HepG2 (cell line): ENCODE measurements at regions not wholly inside any gene's neighbourhood (a gene's known extent, or its start where the extent isn't known, plus 50 kb on each side); places are given as distances from the start of the nearest gene placed in this dataset.

Experiments
- ATAC-seq: fragments of 200-7000 bp; cut with Tn5 transposase; 3 replicates; pipeline ENCODE4 v1.9.1; 2020; ENCODE audit warnings: mild to moderate bottlenecking, moderate library complexity
- BruUV-seq: library from RNA; stranded (reverse); fragments of 400-500 nt; replicated peaks from 2 replicates; lab custom pipeline; 2021; lab: Mats Ljungman, UMichigan
- CTCF ChIA-PET: fragments of 300-600 bp; formaldehyde crosslinking; extraction: SDS; loops from one replicate; lab custom pipeline; 2021; ENCODE audit warnings: low total read pairs, inconsistent platforms, low intra/inter-chr PET ratio; lab: Yijun Ruan, JAX
- POLR2A ChIA-PET: fragments of 350-600 bp; sonication (Branson Sonifier 250); formaldehyde crosslinking; loops from one replicate; lab custom pipeline; 2020; ENCODE audit warnings: antibody characterized with exemption, inconsistent platforms; lab: Yijun Ruan, JAX
- DNase-seq: peaks from one replicate; pipeline ENCODE4 v3.0.0-alpha.2; 2015; ENCODE audit warnings: low spot score
- FAIRE-seq: peaks from 3 replicates; lab custom pipeline; 2011; peaks lifted over from hg19 to GRCh38; lab: Jason Lieb, UNC
- H2AFZ ChIP-seq: one replicate; pipeline ENCODE4 v1.6.1; 2011; ENCODE audit warnings: low read length, inconsistent platforms
- H3K27ac ChIP-seq: fragments of 300-600 bp; 3 replicates; pipeline ENCODE4 v1.8.0; 2011; ENCODE audit warnings: mixed run types, mild to moderate bottlenecking, mixed read lengths, low read length, inconsistent platforms; ENCODE audit not compliant: insufficient read depth; ENCODE audit errors: extremely low read length
- H3K27me3 ChIP-seq, 2 experiments: fragments of 200-600 bp in 1 of 2; 2 replicates in 1 of 2; 3 replicates in 1 of 2; pipeline versions ENCODE4 v1.6.0 to v1.8.0; 2011; ENCODE audit warnings: low read length in 2 of 2, mild to moderate bottlenecking in 2 of 2, moderate library complexity in 2 of 2, inconsistent platforms in 1 of 2; ENCODE audit not compliant: insufficient read depth in 2 of 2, control insufficient read depth in 1 of 2
- H3K36me3 ChIP-seq, 2 experiments: fragments of 200-600 bp in 1 of 2; replicated peaks in 1 of 2; 2 replicates in 1 of 2; 3 replicates in 1 of 2; pipeline versions ENCODE4 v1.5.1 to v1.8.0; 2011; ENCODE audit warnings: low read length in 2 of 2, inconsistent platforms in 1 of 2; ENCODE audit not compliant: insufficient read depth in 2 of 2, control insufficient read depth in 1 of 2
- H3K4me1 ChIP-seq: 2 replicates; pipeline ENCODE4 v1.5.1; 2012; ENCODE audit warnings: low read length, inconsistent platforms; ENCODE audit not compliant: insufficient read depth
- H3K4me2 ChIP-seq: 2 replicates; pipeline ENCODE4 v1.6.0; 2011; ENCODE audit warnings: low read depth, low read length, inconsistent platforms
- H3K4me3 ChIP-seq, 3 experiments: fragments of 200-600 bp in 1 of 3; sonication (generic), shearing (Covaris generic) in 1 of 3; replicated peaks in 1 of 3; 2 replicates each; pipeline ENCODE4 v1.5.1; 2011 to 2016; ENCODE audit warnings: low read length in 3 of 3, inconsistent platforms in 2 of 3, low read depth in 2 of 3, mild to moderate bottlenecking in 2 of 3, control low read depth in 1 of 3, mixed read lengths in 1 of 3; ENCODE audit not compliant: insufficient read depth in 1 of 3
- H3K79me2 ChIP-seq: one replicate; pipeline ENCODE4 v1.6.1; 2011; ENCODE audit warnings: low read length, inconsistent platforms; ENCODE audit not compliant: insufficient read depth
- H3K9ac ChIP-seq: 2 replicates; pipeline ENCODE4 v1.6.0; 2011; ENCODE audit warnings: mild to moderate bottlenecking, low read depth, low read length, inconsistent platforms; ENCODE audit not compliant: insufficient read depth
- H3K9me3 ChIP-seq: 2 replicates; pipeline ENCODE4 v1.5.1; 2012; ENCODE audit warnings: mild to moderate bottlenecking, low read length
- H4K20me1 ChIP-seq: 2 replicates; pipeline ENCODE4 v1.6.0; 2011; ENCODE audit warnings: inconsistent platforms, mild to moderate bottlenecking, low read length, moderate library complexity; ENCODE audit not compliant: insufficient read depth
- HNRNPL ChIP-seq: fragments of 200-400 bp; formaldehyde crosslinking; IDR thresholded peaks from 2 replicates; pipeline ENCODE4 v1.6.1; 2017; ENCODE audit warnings: mild to moderate bottlenecking, low read depth, low read length
- KLF9 ChIP-seq: IDR thresholded peaks from 2 replicates; pipeline ENCODE4 v1.6.1; 2016; ENCODE audit warnings: low read depth
- PCBP1 ChIP-seq: fragments of 200-400 bp; formaldehyde crosslinking; IDR thresholded peaks from 2 replicates; pipeline ENCODE4 v1.6.1; 2017; ENCODE audit warnings: mild to moderate bottlenecking, low read depth, low read length, borderline replicate concordance
- PCBP2 ChIP-seq: fragments of 200-400 bp; formaldehyde crosslinking; optimal IDR thresholded peaks from 2 replicates; pipeline ENCODE3; 2018; ENCODE audit warnings: low read length, low read depth; ENCODE audit not compliant: poor library complexity, severe bottlenecking
- SKI ChIP-seq: fragments of 450-650 bp; IDR thresholded peaks from one replicate; pipeline ENCODE4 v1.6.1; 2018; ENCODE audit warnings: mild to moderate bottlenecking; ENCODE audit not compliant: partially characterized antibody
- ZNF224 ChIP-seq: sonication (generic); formaldehyde crosslinking; IDR thresholded peaks from 2 replicates; pipeline ENCODE4 v1.5.0; 2020; ENCODE audit warnings: mild to moderate bottlenecking, missing genetic modification reagents
- ZNF501 ChIP-seq: sonication (generic); formaldehyde crosslinking; IDR thresholded peaks from 2 replicates; pipeline ENCODE4 v1.5.1; 2020; ENCODE audit warnings: mild to moderate bottlenecking, moderate library complexity, missing genetic modification reagents
- ZNF572 ChIP-seq: sonication (generic); formaldehyde crosslinking; IDR thresholded peaks from 2 replicates; pipeline ENCODE4 v1.5.1; 2020; ENCODE audit warnings: mild to moderate bottlenecking, missing genetic modification reagents
- ZNF883 ChIP-seq: sonication (generic); formaldehyde crosslinking; IDR thresholded peaks from 2 replicates; pipeline ENCODE4 v1.5.1; 2020; ENCODE audit warnings: mild to moderate bottlenecking, missing genetic modification reagents; ENCODE audit errors: not compliant biosample characterization
- WGBS: methylation state at CpG from one replicate; pipeline ENCODE4 v1.1.6; 2017; ENCODE audit warnings: low lambda C conversion rate; 5-methylcytosine and 5-hydroxymethylcytosine counted together
- in situ Hi-C: cut with HindIII; loops from 2 replicates; pipeline ENCODE4 v1.10.0; 2017; ENCODE audit warnings: low pct_unique_long_range_greater_than_20kb; ENCODE audit not compliant: extremely low pct_ligation_motif_present
- intact Hi-C: fragments of 100-400 bp; cut with micrococcal nuclease; formaldehyde crosslinking; loops from one replicate; pipeline ENCODE4 v1.10.0; 2022; ENCODE audit not compliant: unreplicated experiment
- TF ChIP-seq, protein P1 (sequence below): sonication (generic); formaldehyde crosslinking; IDR thresholded peaks from 2 replicates; pipeline ENCODE4 v1.5.0; 2020; ENCODE audit warnings: mild to moderate bottlenecking, missing genetic modification reagents
- TF ChIP-seq, protein P2 (sequence below): sonication (generic); formaldehyde crosslinking; IDR thresholded peaks from 2 replicates; pipeline ENCODE4 v1.5.0; 2020; ENCODE audit warnings: missing genetic modification reagents, mild to moderate bottlenecking, borderline replicate concordance
- TF ChIP-seq, protein P3 (sequence below): sonication (generic); formaldehyde crosslinking; IDR thresholded peaks from 2 replicates; pipeline ENCODE4 v1.5.1; 2020; ENCODE audit warnings: mild to moderate bottlenecking, missing genetic modification reagents, borderline replicate concordance
- TF ChIP-seq, protein P4 (sequence below): sonication (generic); formaldehyde crosslinking; IDR thresholded peaks from 2 replicates; pipeline ENCODE4 v1.4.0; 2020; ENCODE audit warnings: missing genetic modification reagents, borderline replicate concordance

DNA sequence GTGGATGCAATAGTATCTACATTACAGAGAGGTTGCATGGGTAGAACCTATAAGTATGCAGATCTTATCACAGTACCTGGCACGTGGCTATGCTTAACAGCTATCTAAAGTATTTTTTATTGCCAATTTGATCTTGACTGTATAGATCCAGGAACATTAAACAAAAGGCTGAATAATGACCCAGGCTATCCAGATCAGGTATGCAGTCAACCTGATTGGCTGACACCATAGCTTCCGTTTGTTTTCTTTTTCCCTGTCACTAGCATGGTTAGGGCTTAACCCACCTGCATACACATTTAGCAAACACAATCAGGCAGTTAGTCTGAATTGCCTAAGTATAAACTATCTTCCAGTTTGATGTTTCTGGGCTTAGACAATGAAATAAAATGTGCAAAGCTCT, 264.9 kb upstream of the PLXNA2 start:
- no peak for TF ChIP-seq KLF9
- no peak for TF ChIP-seq ZNF572 (CRISPR knock-in tag)
- no peak for TF ChIP-seq ZNF224 (CRISPR knock-in tag)
- TF ChIP-seq, all 625 proteins: peak for 0
- Histone ChIP-seq H3K27me3 (no peaks in the 10 kb centered on the region), H3K9ac (no peak overlapping the region), H2AFZ (no peak overlapping the region), H3K4me1 (no peaks in the 10 kb centered on the region), H4K20me1 (no peaks in the 10 kb centered on the region), H3K9me3 (no peaks in the 10 kb centered on the region), H3K4me2 (no peak overlapping the region), H3K27ac (no peak overlapping the region), H3K79me2 (no peaks in the 10 kb centered on the region), H3K36me3 (no peaks in the 10 kb centered on the region), H3K4me3 (no peak overlapping the region)
- no peak for ATAC-seq
- CTCF ChIA-PET = no interaction called here
- in situ Hi-C loops = no loop called here
- no peak for DNase-seq
- BruUV-seq = no TSS peak
- POLR2A ChIA-PET = no interaction called here
- FAIRE-seq = no peak
- intact Hi-C loops = no loop called here
- WGBS = 0% methylated on average over 2 of the region's 2 CpGs

DNA sequence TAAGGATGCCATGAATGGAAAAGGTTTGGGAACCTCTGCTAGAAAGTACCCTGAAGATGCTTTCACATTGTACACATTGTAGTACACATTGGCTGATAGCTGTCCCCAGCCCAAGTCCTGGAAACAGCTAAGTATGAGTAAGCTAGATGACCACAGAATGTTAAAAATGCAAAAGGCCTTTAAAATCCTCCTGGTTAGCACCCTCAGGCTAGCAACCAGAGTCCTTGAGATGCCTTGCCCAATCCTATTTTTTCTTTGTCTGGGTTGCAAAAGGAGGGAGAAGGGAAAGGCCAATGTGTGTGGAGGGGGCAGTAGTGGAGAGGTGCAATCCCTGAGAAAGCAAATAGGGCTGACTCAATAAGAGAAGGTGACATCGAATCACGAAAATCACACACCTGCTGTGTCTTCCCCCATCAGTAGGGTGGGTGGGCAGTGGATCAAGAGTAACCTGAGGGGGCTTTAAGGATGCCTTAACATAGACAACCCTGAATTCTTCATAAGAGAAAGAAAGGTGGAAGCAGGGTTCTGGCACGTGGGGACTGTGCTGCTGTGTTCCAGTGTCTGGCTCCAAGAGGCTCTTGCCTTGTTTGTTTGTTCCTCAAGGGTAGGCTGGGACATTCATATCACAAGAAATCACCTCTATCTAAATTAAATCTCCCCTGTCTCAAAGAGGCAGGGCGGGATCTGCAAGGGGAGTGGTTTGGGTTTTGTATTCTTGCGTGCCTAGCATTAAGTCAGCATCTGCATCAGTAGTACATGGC, 266.2 kb upstream of the PLXNA2 start:
- H3K36me3 ChIP-seq = no peaks in the 10 kb centered on the region
- H3K27ac ChIP-seq = no peak overlapping the region
- POLR2A ChIA-PET = no interaction called here
- no peaks in the 10 kb centered on the region for H3K27me3 ChIP-seq
- intact Hi-C loops = no loop called here
- no peaks in the 10 kb centered on the region for H3K79me2 ChIP-seq
- no peak overlapping the region for H3K9ac ChIP-seq
- WGBS = under 1% methylated on average over 5 of the region's 5 CpGs
- H2AFZ ChIP-seq = no peak overlapping the region
- in situ Hi-C loops = no loop called here
- H4K20me1 ChIP-seq = no peaks in the 10 kb centered on the region
- BruUV-seq = no TSS peak
- H3K9me3 ChIP-seq = no peaks in the 10 kb centered on the region
- DNase-seq (no peak), FAIRE-seq (no peak), ATAC-seq (no peak)
- H3K4me2 ChIP-seq = no peak overlapping the region
- CTCF ChIA-PET = no interaction called here
- H3K4me3 ChIP-seq = no peak overlapping the region
- no peaks in the 10 kb centered on the region for H3K4me1 ChIP-seq
- TF ChIP-seq PCBP1 (no peak), ZNF883 (CRISPR knock-in tag) (no peak), SKI (no peak), PCBP2 (no peak), HNRNPL (no peak), ZNF501 (CRISPR knock-in tag) (no peak)
- TF ChIP-seq, protein P1, sequence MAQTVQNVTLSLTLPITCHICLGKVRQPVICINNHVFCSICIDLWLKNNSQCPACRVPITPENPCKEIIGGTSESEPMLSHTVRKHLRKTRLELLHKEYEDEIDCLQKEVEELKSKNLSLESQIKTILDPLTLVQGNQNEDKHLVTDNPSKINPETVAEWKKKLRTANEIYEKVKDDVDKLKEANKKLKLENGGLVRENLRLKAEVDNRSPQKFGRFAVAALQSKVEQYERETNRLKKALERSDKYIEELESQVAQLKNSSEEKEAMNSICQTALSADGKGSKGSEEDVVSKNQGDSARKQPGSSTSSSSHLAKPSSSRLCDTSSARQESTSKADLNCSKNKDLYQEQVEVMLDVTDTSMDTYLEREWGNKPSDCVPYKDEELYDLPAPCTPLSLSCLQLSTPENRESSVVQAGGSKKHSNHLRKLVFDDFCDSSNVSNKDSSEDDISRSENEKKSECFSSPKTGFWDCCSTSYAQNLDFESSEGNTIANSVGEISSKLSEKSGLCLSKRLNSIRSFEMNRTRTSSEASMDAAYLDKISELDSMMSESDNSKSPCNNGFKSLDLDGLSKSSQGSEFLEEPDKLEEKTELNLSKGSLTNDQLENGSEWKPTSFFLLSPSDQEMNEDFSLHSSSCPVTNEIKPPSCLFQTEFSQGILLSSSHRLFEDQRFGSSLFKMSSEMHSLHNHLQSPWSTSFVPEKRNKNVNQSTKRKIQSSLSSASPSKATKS (CRISPR knock-in tag) = no peak
- TF ChIP-seq, protein P2, sequence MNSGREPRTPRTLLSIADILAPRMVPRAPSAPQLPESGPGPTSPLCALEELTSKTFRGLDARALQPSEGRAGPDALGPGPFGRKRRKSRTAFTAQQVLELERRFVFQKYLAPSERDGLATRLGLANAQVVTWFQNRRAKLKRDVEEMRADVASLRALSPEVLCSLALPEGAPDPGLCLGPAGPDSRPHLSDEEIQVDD = no peak
- TF ChIP-seq, protein P3, sequence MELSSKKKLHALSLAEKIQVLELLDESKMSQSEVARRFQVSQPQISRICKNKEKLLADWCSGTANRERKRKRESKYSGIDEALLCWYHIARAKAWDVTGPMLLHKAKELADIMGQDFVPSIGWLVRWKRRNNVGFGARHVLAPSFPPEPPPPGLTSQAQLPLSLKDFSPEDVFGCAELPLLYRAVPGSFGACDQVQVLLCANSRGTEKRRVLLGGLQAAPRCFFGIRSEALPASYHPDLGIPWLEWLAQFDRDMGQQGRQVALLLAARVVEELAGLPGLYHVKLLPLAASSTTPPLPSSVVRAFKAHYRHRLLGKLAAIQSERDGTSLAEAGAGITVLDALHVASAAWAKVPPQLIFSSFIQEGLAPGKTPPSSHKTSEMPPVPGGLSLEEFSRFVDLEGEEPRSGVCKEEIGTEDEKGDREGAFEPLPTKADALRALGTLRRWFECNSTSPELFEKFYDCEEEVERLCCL (CRISPR knock-in tag) = no peak
- TF ChIP-seq, protein P4, sequence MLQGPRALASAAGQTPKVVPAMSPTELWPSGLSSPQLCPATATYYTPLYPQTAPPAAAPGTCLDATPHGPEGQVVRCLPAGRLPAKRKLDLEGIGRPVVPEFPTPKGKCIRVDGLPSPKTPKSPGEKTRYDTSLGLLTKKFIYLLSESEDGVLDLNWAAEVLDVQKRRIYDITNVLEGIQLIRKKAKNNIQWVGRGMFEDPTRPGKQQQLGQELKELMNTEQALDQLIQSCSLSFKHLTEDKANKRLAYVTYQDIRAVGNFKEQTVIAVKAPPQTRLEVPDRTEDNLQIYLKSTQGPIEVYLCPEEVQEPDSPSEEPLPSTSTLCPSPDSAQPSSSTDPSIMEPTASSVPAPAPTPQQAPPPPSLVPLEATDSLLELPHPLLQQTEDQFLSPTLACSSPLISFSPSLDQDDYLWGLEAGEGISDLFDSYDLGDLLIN (CRISPR knock-in tag) = no peak
